GM18507 (cell line): ENCODE measurements at regions not wholly inside any gene's neighbourhood (a gene's known extent, or its start where the extent isn't known, plus 50 kb on each side); places are given as distances from the start of the nearest gene placed in this dataset.

Experiments
- DNase-seq: peaks from one replicate; pipeline ENCODE4 v3.0.0; 2011; ENCODE audit warnings: low read depth; ENCODE audit not compliant: insufficient read length; ENCODE audit errors: extremely low spot score
- FAIRE-seq: peaks from 2 replicates; lab custom pipeline; 2011; peaks lifted over from hg19 to GRCh38; lab: Jason Lieb, UNC

GRCh38 chr22:47340851-47341436 lies 578.5 kb downstream of the TBC1D22A start:
- no peak for DNase-seq
- FAIRE-seq = no peak

GRCh38 chr22:47337161-47337621 lies 574.7 kb downstream of the TBC1D22A start:
- FAIRE-seq = no peak

GRCh38 chr22:47335958-47336357 lies 573.5 kb downstream of the TBC1D22A start:
- DNase-seq (no peak), FAIRE-seq (no peak)

More at GRCh38 chr22:47337161-47337621, 574.7 kb downstream of the TBC1D22A start:
- DNase-seq = no peak

GRCh38 chr22:47335460-47335859 lies 573.0 kb downstream of the TBC1D22A start:
- FAIRE-seq (no peak), DNase-seq (no peak)

- no peak for FAIRE-seq
Observed at GRCh38 chr22:47334601-47335000, 572.2 kb downstream of the TBC1D22A start.

GRCh38 chr22:47333625-47334024 lies 571.2 kb downstream of the TBC1D22A start:
- FAIRE-seq (no peak), DNase-seq (no peak)

More at GRCh38 chr22:47334601-47335000, 572.2 kb downstream of the TBC1D22A start:
- DNase-seq = no peak

- no peak for DNase-seq
Observed at GRCh38 chr22:47332246-47332980, 570.0 kb downstream of the TBC1D22A start.

GRCh38 chr22:47331750-47332149 lies 569.3 kb downstream of the TBC1D22A start:
- no peak for DNase-seq
- no peak for FAIRE-seq

More at GRCh38 chr22:47332246-47332980, 570.0 kb downstream of the TBC1D22A start:
- FAIRE-seq = no peak

GRCh38 chr22:47329727-47330650 lies 567.5 kb downstream of the TBC1D22A start:
- DNase-seq = no peak
- no peak for FAIRE-seq

GRCh38 chr22:47328550-47329243 lies 566.2 kb downstream of the TBC1D22A start:
- no peak for DNase-seq
- no peak for FAIRE-seq

GRCh38 chr22:47327241-47327640 lies 564.8 kb downstream of the TBC1D22A start:
- FAIRE-seq (no peak), DNase-seq (no peak)

- FAIRE-seq = no peak
- no peak for DNase-seq
Observed at GRCh38 chr22:47325249-47325648, 562.8 kb downstream of the TBC1D22A start.

- FAIRE-seq (no peak), DNase-seq (no peak)
Observed at GRCh38 chr22:47324435-47324990, 562.1 kb downstream of the TBC1D22A start.

GRCh38 chr22:47323518-47323917 lies 561.1 kb downstream of the TBC1D22A start:
- DNase-seq (no peak), FAIRE-seq (no peak)

GRCh38 chr22:47322854-47323253 lies 560.4 kb downstream of the TBC1D22A start:
- no peak for DNase-seq
- FAIRE-seq = no peak

GRCh38 chr22:47320560-47320959 lies 558.1 kb downstream of the TBC1D22A start:
- DNase-seq (no peak), FAIRE-seq (no peak)

GRCh38 chr22:47318041-47318737 lies 555.7 kb downstream of the TBC1D22A start:
- DNase-seq (no peak), FAIRE-seq (no peak)

- FAIRE-seq (no peak), DNase-seq (no peak)
Observed at GRCh38 chr22:47315862-47316419, 553.5 kb downstream of the TBC1D22A start.
